HG02759 (cell line): ENCODE measurements at regions not wholly inside any gene's neighbourhood (a gene's known extent, or its start where the extent isn't known, plus 50 kb on each side); places are given as distances from the start of the nearest gene placed in this dataset.
"Not testable (repeated sequence)": the region's sequence is repeated elsewhere in the genome, so short reads cannot be mapped to it uniquely, and the experiment has no call there.

Source experiments
- ATAC-seq: cut with Tn5 transposase; IDR thresholded peaks from one replicate; pipeline ENCODE4 v1.9.1; 2021; ENCODE audit warnings: mild to moderate bottlenecking, moderate library complexity; ENCODE audit not compliant: unreplicated experiment

DNA sequence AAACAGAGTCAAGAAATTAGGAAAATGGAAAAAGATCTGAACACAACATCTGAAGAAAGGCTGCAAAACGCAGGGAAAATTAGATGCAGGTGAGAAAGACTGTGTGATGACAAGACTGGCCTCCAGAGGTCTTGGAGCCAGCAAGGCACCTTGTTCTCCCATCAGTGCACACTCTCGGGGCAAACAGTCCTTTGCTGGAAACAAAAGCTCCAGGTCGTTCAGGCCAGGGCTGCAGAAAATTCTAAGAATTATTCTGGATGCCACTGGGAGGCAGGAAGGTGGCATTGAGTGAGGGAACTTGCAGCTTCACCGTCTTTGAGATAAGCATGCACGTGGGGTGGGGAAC is 219.9 kb upstream of the SSTR4 start:
- ATAC-seq, result no peak

GRCh38 chr20:22815603-22816315 is 219.4 kb upstream of the SSTR4 start:
- no peak for ATAC-seq

DNA sequence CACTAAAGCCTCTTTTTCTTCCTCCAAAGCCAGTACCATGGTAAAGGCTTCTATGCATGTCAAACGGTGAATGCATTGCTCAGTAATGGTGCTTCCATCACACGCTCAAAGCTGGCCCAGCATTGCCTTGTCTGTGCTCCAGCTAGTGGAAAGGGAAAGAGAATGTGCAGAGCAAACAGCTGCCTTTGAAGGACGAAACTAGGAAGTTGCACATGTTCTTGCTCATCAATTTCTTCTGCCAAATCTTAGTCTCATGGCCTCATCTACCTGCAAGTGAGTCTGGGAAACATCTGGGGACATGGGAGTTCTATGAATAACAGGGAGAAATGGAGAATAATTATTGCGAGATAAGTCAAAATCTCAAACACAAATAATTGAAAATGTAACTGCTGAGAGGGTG is 216.5 kb upstream of the SSTR4 start:
- no peak for ATAC-seq

- ATAC-seq, result no peak
These were observed 216.0 kb upstream of the SSTR4 start for GRCh38 chr20:22819112-22819511.

DNA sequence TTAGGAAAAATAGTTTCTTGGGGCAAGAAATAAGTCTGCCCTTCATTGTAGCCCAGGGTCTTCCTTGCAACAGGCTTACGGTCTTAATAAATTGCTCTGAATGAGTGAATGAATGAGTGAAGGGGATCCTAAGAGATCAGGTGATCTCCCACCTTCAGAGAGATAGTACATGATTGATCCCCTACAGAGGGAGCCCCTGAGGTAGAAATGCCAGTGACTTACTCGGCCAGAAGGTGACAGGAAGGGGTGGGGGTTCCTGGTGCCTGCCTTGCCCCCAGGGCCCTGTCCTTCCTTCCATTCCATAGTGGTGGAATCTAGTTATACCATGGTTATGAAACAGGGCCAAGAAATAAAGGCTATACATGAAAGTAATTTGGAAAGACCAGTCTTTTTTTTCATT is 215.3 kb upstream of the SSTR4 start:
- ATAC-seq, result no peak

GRCh38 chr20:22821081-22821727 is 213.9 kb upstream of the SSTR4 start:
- ATAC-seq, result no peak

GRCh38 chr20:22821796-22822195 is 213.3 kb upstream of the SSTR4 start:
- ATAC-seq, result no peak

- no peak for ATAC-seq
These were observed 212.0 kb upstream of the SSTR4 start for GRCh38 chr20:22823119-22823518.

DNA sequence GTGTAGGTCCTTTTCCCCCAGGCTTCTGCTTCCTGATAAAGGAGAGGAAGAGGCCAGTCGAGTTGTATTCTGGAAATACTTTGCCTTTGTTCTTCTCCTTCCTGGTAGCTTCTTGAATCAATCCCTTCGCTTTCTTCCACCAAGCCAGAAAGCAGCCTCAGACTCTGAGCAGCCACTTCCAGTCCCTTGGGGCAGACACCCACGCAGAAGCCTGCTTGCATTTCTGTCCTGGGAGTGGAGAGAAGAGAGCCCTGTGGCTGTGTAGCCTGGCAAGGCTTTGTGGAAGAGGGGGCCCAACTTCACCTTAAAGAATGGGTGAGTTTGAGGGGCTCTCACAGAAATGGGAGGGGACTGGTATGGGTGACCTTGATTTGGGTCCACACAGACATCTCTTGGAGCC is 211.0 kb upstream of the SSTR4 start:
- no peak for ATAC-seq

GRCh38 chr20:22825076-22825475 is 210.0 kb upstream of the SSTR4 start:
- no peak for ATAC-seq

DNA sequence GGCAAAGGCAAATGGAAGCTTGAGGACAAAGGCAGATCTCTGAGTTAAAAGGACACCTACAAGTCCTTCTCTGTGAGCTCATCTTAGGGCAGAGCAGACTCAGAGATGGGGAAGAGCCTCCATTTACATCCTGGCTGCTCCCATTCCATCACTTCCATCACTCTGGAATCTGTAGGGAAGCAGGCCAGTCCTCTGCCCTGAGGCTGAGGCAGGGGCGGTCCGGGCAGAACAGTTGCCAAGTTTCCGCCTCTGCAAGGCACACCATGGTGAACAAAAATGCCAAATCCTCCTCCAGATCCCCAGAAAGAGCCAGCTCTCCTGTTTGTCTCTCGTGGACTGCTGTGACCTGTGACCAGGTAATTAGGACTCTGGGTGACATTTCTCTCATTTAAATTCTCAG is 209.6 kb upstream of the SSTR4 start:
- no peak for ATAC-seq

GRCh38 chr20:22826306-22827230 is 208.5 kb upstream of the SSTR4 start:
- no peak for ATAC-seq

GRCh38 chr20:22827916-22828315 is 207.2 kb upstream of the SSTR4 start:
- no peak for ATAC-seq

DNA sequence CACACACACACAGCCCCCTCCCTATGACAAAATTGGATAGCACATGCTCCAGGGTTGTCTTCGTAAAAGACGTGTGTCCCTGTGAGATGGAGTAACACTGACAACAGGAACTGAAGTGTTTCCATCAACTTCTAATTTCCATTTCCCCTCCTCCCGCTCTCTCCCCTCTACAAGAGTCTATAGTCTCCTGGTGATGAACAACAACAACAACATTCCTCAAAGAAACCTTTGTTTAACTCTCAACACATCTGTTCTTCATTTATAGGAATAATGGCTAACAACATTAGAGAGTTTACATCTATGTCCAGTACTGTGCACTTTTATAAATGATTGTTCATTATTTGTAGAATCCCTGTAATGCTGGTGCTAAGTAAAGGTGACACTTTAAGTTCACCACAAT is 205.8 kb upstream of the SSTR4 start:
- no peak for ATAC-seq

GRCh38 chr20:22830138-22830537 is 205.0 kb upstream of the SSTR4 start:
- ATAC-seq, result no peak

GRCh38 chr20:22830715-22831114 is 204.4 kb upstream of the SSTR4 start:
- not testable (repeated sequence) for ATAC-seq

DNA sequence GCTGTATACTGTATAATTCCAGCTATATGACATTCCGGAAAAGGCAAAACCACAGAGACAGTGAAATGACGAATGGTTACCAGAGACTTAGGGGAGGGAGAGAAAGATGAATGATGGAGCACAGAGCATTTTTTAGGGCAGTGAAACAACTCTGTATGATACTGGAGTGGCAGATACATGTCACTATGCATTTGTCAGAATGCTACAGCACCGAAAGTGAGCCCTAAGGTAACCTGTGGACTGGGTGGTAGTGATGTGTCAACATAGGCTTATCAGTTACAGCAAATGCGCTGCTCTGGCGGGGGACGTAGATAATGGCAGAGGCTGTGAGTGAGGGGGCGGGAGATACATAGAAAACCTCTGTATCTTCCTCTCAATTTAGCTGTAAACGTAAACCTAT is 201.3 kb upstream of the SSTR4 start:
- no peak for ATAC-seq

DNA sequence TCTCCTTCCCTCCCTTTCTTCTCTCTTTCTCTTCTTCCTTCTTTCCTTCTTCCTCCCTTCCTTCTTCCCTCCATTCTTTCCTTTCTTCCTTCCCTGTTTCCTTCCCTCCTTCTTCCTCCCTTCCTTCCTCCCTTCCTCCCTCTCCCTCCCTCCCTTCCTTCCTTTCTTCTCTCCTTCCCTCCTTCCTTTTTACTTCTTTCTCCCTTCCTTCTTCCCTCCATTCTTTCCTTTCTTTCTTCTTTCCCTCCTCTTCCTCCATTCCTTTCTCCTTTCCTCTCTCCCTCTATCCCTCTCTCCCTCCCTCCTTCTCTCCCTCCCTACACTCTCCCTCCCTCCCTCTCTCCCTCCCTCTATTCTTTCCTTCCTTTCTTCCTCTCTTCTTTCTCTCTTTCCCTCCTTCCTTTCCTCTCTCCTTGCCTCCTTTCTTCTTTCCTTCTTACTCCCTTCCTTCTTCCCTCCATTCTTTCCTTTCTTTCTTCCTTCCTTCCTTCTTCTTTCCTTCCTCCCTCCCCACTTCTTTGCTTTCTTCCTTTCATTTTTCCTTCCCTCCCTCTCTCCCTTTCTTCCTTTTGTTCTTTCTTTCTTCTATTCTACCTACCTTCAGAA is 200.4 kb upstream of the SSTR4 start:
- no peak for ATAC-seq

- no peak for ATAC-seq
These were observed 198.9 kb upstream of the SSTR4 start for GRCh38 chr20:22836211-22836610.

DNA sequence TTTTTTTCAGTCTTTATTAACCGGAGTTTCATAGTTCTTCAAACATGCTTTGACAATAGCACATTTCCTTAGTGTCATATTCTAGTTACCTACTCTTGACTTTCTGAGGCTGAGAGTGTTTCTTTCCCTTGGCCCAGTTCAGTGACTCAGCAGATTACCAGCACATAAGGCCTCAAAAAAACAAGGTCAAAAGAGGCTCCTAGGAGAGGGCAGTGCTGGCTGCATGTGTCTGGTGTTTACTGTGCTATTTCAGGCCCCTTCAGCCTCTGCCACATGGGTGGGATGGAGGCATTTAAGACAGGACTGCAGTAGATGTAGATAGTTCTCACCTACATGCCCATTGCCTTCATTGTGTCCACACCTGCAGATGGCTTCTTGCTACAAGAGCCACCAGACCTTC is 198.2 kb upstream of the SSTR4 start:
- no peak for ATAC-seq

GRCh38 chr20:22838001-22838400 is 197.1 kb upstream of the SSTR4 start:
- ATAC-seq, result no peak
